GM10266 (cell line): ENCODE measurements at regions not wholly inside any gene's neighbourhood (a gene's known extent, or its start where the extent isn't known, plus 50 kb on each side); places are given as distances from the start of the nearest gene placed in this dataset.

ENCODE experiments used
- DNase-seq: peaks from one replicate; pipeline ENCODE4 v3.0.0; 2012; ENCODE audit errors: extremely low spot score
- CTCF ChIP-seq: IDR thresholded peaks from 2 replicates; pipeline ENCODE4 v1.5.1; 2012; ENCODE audit warnings: mild to moderate bottlenecking, low read depth; ENCODE audit not compliant: control insufficient read depth, insufficient read depth; ENCODE audit errors: missing control alignments

GRCh38 chr5:159663986-159664385, 252.3 kb upstream of the ADRA1B start:
- no peak for DNase-seq
- TF ChIP-seq CTCF: no peak

GRCh38 chr5:159667286-159667685, 249.0 kb upstream of the ADRA1B start:
- DNase-seq: no peak
- no peak for TF ChIP-seq CTCF

- DNase-seq: no peak
- TF ChIP-seq CTCF: no peak
Measured at GRCh38 chr5:159668556-159668955, 247.7 kb upstream of the ADRA1B start.

GRCh38 chr5:159669559-159669958, 246.7 kb upstream of the ADRA1B start:
- no peak for TF ChIP-seq CTCF
- DNase-seq: no peak

GRCh38 chr5:159671886-159672285, 244.4 kb upstream of the ADRA1B start:
- TF ChIP-seq CTCF: no peak
- DNase-seq: no peak

- DNase-seq: no peak
- no peak for TF ChIP-seq CTCF
Measured at GRCh38 chr5:159673538-159673937, 242.7 kb upstream of the ADRA1B start.

- no peak for TF ChIP-seq CTCF
- no peak for DNase-seq
Measured at GRCh38 chr5:159678657-159679392, 237.5 kb upstream of the ADRA1B start.
